AG04449 (cell line): ENCODE measurements at regions not wholly inside any gene's neighbourhood (a gene's known extent, or its start where the extent isn't known, plus 50 kb on each side); places are given as distances from the start of the nearest gene placed in this dataset.

Experiments
- CTCF ChIA-PET: fragments of 350-600 bp; formaldehyde crosslinking; extraction: SDS; loops from one replicate; lab custom pipeline; 2021; ENCODE audit warnings: antibody characterized with exemption; lab: Yijun Ruan, JAX
- POLR2A ChIA-PET: fragments of 400-600, 350-600 bp; formaldehyde crosslinking; extraction: SDS; loops from one replicate; lab custom pipeline; 2020; ENCODE audit warnings: antibody characterized with exemption, inconsistent platforms; lab: Yijun Ruan, JAX
- DNase-seq: peaks from one replicate; pipeline ENCODE4 v3.0.0-alpha.2; 2010; ENCODE audit warnings: low read depth, low spot score
- H3K4me3 ChIP-seq: 2 replicates; pipeline ENCODE4 v1.5.1; 2011; ENCODE audit warnings: low read depth, mild to moderate bottlenecking, control low read depth, low read length
- CTCF ChIP-seq: IDR thresholded peaks from one replicate; pipeline ENCODE4 v1.5.1; 2011; ENCODE audit warnings: mild to moderate bottlenecking, moderate library complexity, low read length, control low read depth, inconsistent platforms; ENCODE audit not compliant: insufficient read depth; ENCODE audit errors: missing control alignments

- no peak for TF ChIP-seq CTCF
- ChIA-PET POLR2A (no interaction called here), CTCF (interaction anchor here (0.6 to 3.1 kb wide), 16 partner anchors 8 to 893 kb away, joined by 3 to 25 read pairs (median 3); no protein-coding TSS in a partner anchor)
- DNase-seq, result no peak
- no peak overlapping the region for H3K4me3 ChIP-seq
These were observed 270.7 kb downstream of the RPS24 start for GRCh38 chr10:78304091-78305045.

DNA sequence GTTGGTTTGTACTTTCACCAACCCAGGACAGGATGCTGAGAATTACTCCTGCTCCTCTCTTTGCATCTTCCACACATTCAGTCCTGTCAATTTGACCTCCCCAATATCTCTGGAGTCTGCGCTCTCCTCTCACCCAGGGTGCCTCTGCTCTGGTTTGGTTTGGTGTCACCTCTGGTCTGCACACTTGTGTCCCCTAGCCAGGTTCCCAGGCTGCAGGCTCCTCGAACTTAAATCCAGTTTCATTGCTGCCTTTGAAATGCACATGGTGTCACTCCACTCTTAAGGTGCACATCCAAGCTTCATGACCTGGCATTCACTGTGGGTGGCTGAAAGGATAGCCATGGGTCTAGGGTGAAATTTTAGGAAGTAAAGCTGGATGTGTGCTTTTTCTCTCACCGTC lies 271.6 kb downstream of the RPS24 start:
- POLR2A ChIA-PET, result no interaction called here
- CTCF ChIA-PET, result interaction anchor here (1.1 to 3.1 kb wide), 7 partner anchors 8 to 368 kb away, joined by 3 to 25 read pairs (median 8); no protein-coding TSS in a partner anchor
- TF ChIP-seq CTCF, result no peak
- DNase-seq, result no peak
- H3K4me3 ChIP-seq, result no peak overlapping the region

GRCh38 chr10:78306358-78306757 lies 272.7 kb downstream of the RPS24 start:
- POLR2A ChIA-PET, result no interaction called here
- CTCF ChIA-PET, result interaction anchor here (0.8 to 3.1 kb wide), 3 partner anchors 11 to 350 kb away, joined by 3 to 14 read pairs (median 8); no protein-coding TSS in a partner anchor
- no peak for TF ChIP-seq CTCF
- H3K4me3 ChIP-seq, result no peak overlapping the region
- no peak for DNase-seq

DNA sequence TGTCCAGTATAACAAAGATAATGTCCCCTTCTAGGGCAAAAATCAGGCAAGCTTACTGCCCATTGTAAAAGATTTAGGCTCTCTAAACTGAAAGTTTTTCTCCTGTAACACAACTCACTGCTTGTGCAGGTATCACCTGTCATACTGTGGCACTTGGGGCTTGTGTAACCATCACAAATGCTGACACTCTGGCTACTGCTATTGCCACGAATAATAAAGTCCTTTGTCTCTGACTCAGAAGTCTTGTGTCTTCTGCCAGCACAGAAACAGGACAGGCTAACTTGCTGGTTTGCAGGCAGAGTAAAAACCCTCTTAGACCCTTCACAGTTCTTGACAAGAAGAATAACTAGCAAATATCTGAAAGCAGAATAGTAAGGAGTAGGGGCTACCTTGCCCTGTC lies 273.9 kb downstream of the RPS24 start:
- CTCF ChIA-PET, result no interaction called here
- no peak for TF ChIP-seq CTCF
- no peak overlapping the region for H3K4me3 ChIP-seq
- no peak for DNase-seq
- POLR2A ChIA-PET, result no interaction called here

GRCh38 chr10:78309536-78310237 lies 276.0 kb downstream of the RPS24 start:
- no peak for TF ChIP-seq CTCF
- DNase-seq, result no peak
- no peak overlapping the region for H3K4me3 ChIP-seq
- ChIA-PET CTCF (interaction anchor here (1.0 kb wide), 1 partner anchor 262 kb away, joined by 4 read pairs; no protein-coding TSS in a partner anchor), POLR2A (no interaction called here)
